ENCODE measurements at regions not wholly inside any gene's neighbourhood (a gene's known extent, or its start where the extent isn't known, plus 50 kb on each side); places are given as distances from the start of the nearest gene placed in this dataset.
"Not testable (repeated sequence)": the region's sequence is repeated elsewhere in the genome, so short reads cannot be mapped to it uniquely, and the experiment has no call there.

- Histone ChIP-seq H3K36me3 (ENCODE audit: control insufficient read depth in 3 of 3, insufficient read depth in 3 of 3, low read length in 3 of 3) (no peaks in the 10 kb centered on the region), H3K4me1 (ENCODE audit: control insufficient read depth in 3 of 3, insufficient read depth in 3 of 3, low read length in 3 of 3) (no peaks in the 10 kb centered on the region), H3K4me3 (ENCODE audit: low read length in 3 of 3) (no peak overlapping the region), H3K27me3 (ENCODE audit: control insufficient read depth in 3 of 3, insufficient read depth in 3 of 3, low read length in 3 of 3) (no peaks in the 10 kb centered on the region), H3K9me3 (ENCODE audit: control insufficient read depth in 3 of 3, low read length in 3 of 3) (no peaks in the 10 kb centered on the region), H3K27ac (ENCODE audit: low read depth, low read length) (no peak overlapping the region), H3K9ac (ENCODE audit: low read depth in 1 of 3, low read length in 3 of 3) (no peak overlapping the region)
Observed at GRCh38 chr3:153843994-153844393, 277.2 kb upstream of the ARHGEF26 start.

- H3K4me3 ChIP-seq (ENCODE audit: low read length in 3 of 3), result no peak overlapping the region
- no peak overlapping the region for H3K27ac ChIP-seq (ENCODE audit: low read depth, low read length)
Observed at GRCh38 chr3:153845311-153845710, 275.9 kb upstream of the ARHGEF26 start.

GRCh38 chr3:153848702-153849101 lies 272.5 kb upstream of the ARHGEF26 start:
- H3K27ac ChIP-seq (ENCODE audit: low read depth, low read length), result no peak overlapping the region

More at GRCh38 chr3:153845311-153845710, 275.9 kb upstream of the ARHGEF26 start:
- Histone ChIP-seq H3K9me3 (ENCODE audit: control insufficient read depth in 3 of 3, low read length in 3 of 3) (no peaks in the 10 kb centered on the region), H3K4me1 (ENCODE audit: control insufficient read depth in 3 of 3, insufficient read depth in 3 of 3, low read length in 3 of 3) (no peaks in the 10 kb centered on the region), H3K27me3 (ENCODE audit: control insufficient read depth in 3 of 3, insufficient read depth in 3 of 3, low read length in 3 of 3) (no peaks in the 10 kb centered on the region), H3K36me3 (ENCODE audit: control insufficient read depth in 3 of 3, insufficient read depth in 3 of 3, low read length in 3 of 3) (no peaks in the 10 kb centered on the region), H3K9ac (ENCODE audit: low read depth in 1 of 3, low read length in 3 of 3) (no peak overlapping the region)

GRCh38 chr3:153852355-153852754 lies 268.8 kb upstream of the ARHGEF26 start:
- Histone ChIP-seq H3K9me3 (ENCODE audit: control insufficient read depth in 3 of 3, low read length in 3 of 3) (no peaks in the 10 kb centered on the region), H3K27ac (ENCODE audit: low read depth, low read length) (no peak overlapping the region), H3K4me1 (ENCODE audit: control insufficient read depth in 3 of 3, insufficient read depth in 3 of 3, low read length in 3 of 3) (no peaks in the 10 kb centered on the region), H3K9ac (ENCODE audit: low read depth in 1 of 3, low read length in 3 of 3) (no peak overlapping the region), H3K27me3 (ENCODE audit: control insufficient read depth in 3 of 3, insufficient read depth in 3 of 3, low read length in 3 of 3) (no peaks in the 10 kb centered on the region), H3K36me3 (ENCODE audit: control insufficient read depth in 3 of 3, insufficient read depth in 3 of 3, low read length in 3 of 3) (no peaks in the 10 kb centered on the region), H3K4me3 (ENCODE audit: low read length in 3 of 3) (no peak overlapping the region)

More at GRCh38 chr3:153848702-153849101, 272.5 kb upstream of the ARHGEF26 start:
- H3K9ac ChIP-seq (ENCODE audit: low read depth in 1 of 3, low read length in 3 of 3), result no peak overlapping the region
- H3K4me1 ChIP-seq (ENCODE audit: control insufficient read depth in 3 of 3, insufficient read depth in 3 of 3, low read length in 3 of 3), result no peaks in the 10 kb centered on the region
- no peaks in the 10 kb centered on the region for H3K36me3 ChIP-seq (ENCODE audit: control insufficient read depth in 3 of 3, insufficient read depth in 3 of 3, low read length in 3 of 3)
- no peak overlapping the region for H3K4me3 ChIP-seq (ENCODE audit: low read length in 3 of 3)
- H3K27me3 ChIP-seq (ENCODE audit: control insufficient read depth in 3 of 3, insufficient read depth in 3 of 3, low read length in 3 of 3), result no peaks in the 10 kb centered on the region
- H3K9me3 ChIP-seq (ENCODE audit: control insufficient read depth in 3 of 3, low read length in 3 of 3), result no peaks in the 10 kb centered on the region

GRCh38 chr3:153853163-153853562 lies 268.0 kb upstream of the ARHGEF26 start:
- Histone ChIP-seq H3K9me3 (ENCODE audit: control insufficient read depth in 3 of 3, low read length in 3 of 3) (no peaks in the 10 kb centered on the region), H3K36me3 (ENCODE audit: control insufficient read depth in 3 of 3, insufficient read depth in 3 of 3, low read length in 3 of 3) (no peaks in the 10 kb centered on the region), H3K9ac (ENCODE audit: low read depth in 1 of 3, low read length in 3 of 3) (no peak overlapping the region), H3K27me3 (ENCODE audit: control insufficient read depth in 3 of 3, insufficient read depth in 3 of 3, low read length in 3 of 3) (no peaks in the 10 kb centered on the region), H3K4me3 (ENCODE audit: low read length in 3 of 3) (no peak overlapping the region), H3K27ac (ENCODE audit: low read depth, low read length) (no peak overlapping the region), H3K4me1 (ENCODE audit: control insufficient read depth in 3 of 3, insufficient read depth in 3 of 3, low read length in 3 of 3) (no peaks in the 10 kb centered on the region)

- no peaks in the 10 kb centered on the region for H3K36me3 ChIP-seq (ENCODE audit: control insufficient read depth in 3 of 3, insufficient read depth in 3 of 3, low read length in 3 of 3)
- no peak overlapping the region for H3K4me3 ChIP-seq (ENCODE audit: low read length in 3 of 3)
- no peaks in the 10 kb centered on the region for H3K4me1 ChIP-seq (ENCODE audit: control insufficient read depth in 3 of 3, insufficient read depth in 3 of 3, low read length in 3 of 3)
- no peaks in the 10 kb centered on the region for H3K9me3 ChIP-seq (ENCODE audit: control insufficient read depth in 3 of 3, low read length in 3 of 3)
- H3K9ac ChIP-seq (ENCODE audit: low read depth in 1 of 3, low read length in 3 of 3), result no peak overlapping the region
- H3K27me3 ChIP-seq (ENCODE audit: control insufficient read depth in 3 of 3, insufficient read depth in 3 of 3, low read length in 3 of 3), result no peaks in the 10 kb centered on the region
- no peak overlapping the region for H3K27ac ChIP-seq (ENCODE audit: low read depth, low read length)
Observed at GRCh38 chr3:153855772-153856171, 265.4 kb upstream of the ARHGEF26 start.

GRCh38 chr3:153856932-153857331 lies 264.3 kb upstream of the ARHGEF26 start:
- Histone ChIP-seq H3K4me3 (ENCODE audit: low read length in 3 of 3) (no peak overlapping the region), H3K9me3 (ENCODE audit: control insufficient read depth in 3 of 3, low read length in 3 of 3) (no peaks in the 10 kb centered on the region), H3K36me3 (ENCODE audit: control insufficient read depth in 3 of 3, insufficient read depth in 3 of 3, low read length in 3 of 3) (no peaks in the 10 kb centered on the region), H3K9ac (ENCODE audit: low read depth in 1 of 3, low read length in 3 of 3) (no peak overlapping the region), H3K27me3 (ENCODE audit: control insufficient read depth in 3 of 3, insufficient read depth in 3 of 3, low read length in 3 of 3) (no peaks in the 10 kb centered on the region), H3K4me1 (ENCODE audit: control insufficient read depth in 3 of 3, insufficient read depth in 3 of 3, low read length in 3 of 3) (no peaks in the 10 kb centered on the region), H3K27ac (ENCODE audit: low read depth, low read length) (no peak overlapping the region)

- no peaks in the 10 kb centered on the region for H3K27me3 ChIP-seq (ENCODE audit: control insufficient read depth in 3 of 3, insufficient read depth in 3 of 3, low read length in 3 of 3)
- no peaks in the 10 kb centered on the region for H3K4me1 ChIP-seq (ENCODE audit: control insufficient read depth in 3 of 3, insufficient read depth in 3 of 3, low read length in 3 of 3)
- H3K9ac ChIP-seq (ENCODE audit: low read depth in 1 of 3, low read length in 3 of 3), result no peak overlapping the region
- H3K4me3 ChIP-seq (ENCODE audit: low read length in 3 of 3), result no peak overlapping the region
- no peak overlapping the region for H3K27ac ChIP-seq (ENCODE audit: low read depth, low read length)
- H3K9me3 ChIP-seq (ENCODE audit: control insufficient read depth in 3 of 3, low read length in 3 of 3), result no peaks in the 10 kb centered on the region
- no peaks in the 10 kb centered on the region for H3K36me3 ChIP-seq (ENCODE audit: control insufficient read depth in 3 of 3, insufficient read depth in 3 of 3, low read length in 3 of 3)
Observed at GRCh38 chr3:153864793-153865192, 256.4 kb upstream of the ARHGEF26 start.

- Histone ChIP-seq H3K9me3 (ENCODE audit: control insufficient read depth in 3 of 3, low read length in 3 of 3) (no peaks in the 10 kb centered on the region), H3K4me1 (ENCODE audit: control insufficient read depth in 3 of 3, insufficient read depth in 3 of 3, low read length in 3 of 3) (no peaks in the 10 kb centered on the region), H3K36me3 (ENCODE audit: control insufficient read depth in 3 of 3, insufficient read depth in 3 of 3, low read length in 3 of 3) (no peaks in the 10 kb centered on the region), H3K27ac (ENCODE audit: low read depth, low read length) (no peak overlapping the region), H3K9ac (ENCODE audit: low read depth in 1 of 3, low read length in 3 of 3) (no peak overlapping the region), H3K4me3 (ENCODE audit: low read length in 3 of 3) (no peak overlapping the region), H3K27me3 (ENCODE audit: control insufficient read depth in 3 of 3, insufficient read depth in 3 of 3, low read length in 3 of 3) (no peaks in the 10 kb centered on the region)
Observed at GRCh38 chr3:153866901-153867300, 254.3 kb upstream of the ARHGEF26 start.

- not testable (repeated sequence) for H3K9ac ChIP-seq (ENCODE audit: low read depth in 1 of 3, low read length in 3 of 3); H3K4me1 ChIP-seq (ENCODE audit: control insufficient read depth in 3 of 3, insufficient read depth in 3 of 3, low read length in 3 of 3); H3K36me3 ChIP-seq (ENCODE audit: control insufficient read depth in 3 of 3, insufficient read depth in 3 of 3, low read length in 3 of 3); H3K9me3 ChIP-seq (ENCODE audit: control insufficient read depth in 3 of 3, low read length in 3 of 3); H3K27me3 ChIP-seq (ENCODE audit: control insufficient read depth in 3 of 3, insufficient read depth in 3 of 3, low read length in 3 of 3); H3K27ac ChIP-seq (ENCODE audit: low read depth, low read length); H3K4me3 ChIP-seq (ENCODE audit: low read length in 3 of 3)
Observed at GRCh38 chr3:153874348-153874747, 246.8 kb upstream of the ARHGEF26 start.

- no peaks in the 10 kb centered on the region for H3K27me3 ChIP-seq (ENCODE audit: control insufficient read depth in 3 of 3, insufficient read depth in 3 of 3, low read length in 3 of 3)
- H3K36me3 ChIP-seq (ENCODE audit: control insufficient read depth in 3 of 3, insufficient read depth in 3 of 3, low read length in 3 of 3), result no peaks in the 10 kb centered on the region
- H3K9ac ChIP-seq (ENCODE audit: low read depth in 1 of 3, low read length in 3 of 3), result no peak overlapping the region
- H3K4me1 ChIP-seq (ENCODE audit: control insufficient read depth in 3 of 3, insufficient read depth in 3 of 3, low read length in 3 of 3), result no peaks in the 10 kb centered on the region
- no peaks in the 10 kb centered on the region for H3K9me3 ChIP-seq (ENCODE audit: control insufficient read depth in 3 of 3, low read length in 3 of 3)
- H3K27ac ChIP-seq (ENCODE audit: low read depth, low read length), result no peak overlapping the region
- H3K4me3 ChIP-seq (ENCODE audit: low read length in 3 of 3), result no peak overlapping the region
Observed at GRCh38 chr3:153880493-153880892, 240.7 kb upstream of the ARHGEF26 start.
